Mesothelial cell of epicardium (in vitro differentiated cells): ENCODE measurements at regions not wholly inside any gene's neighbourhood (a gene's known extent, or its start where the extent isn't known, plus 50 kb on each side); places are given as distances from the start of the nearest gene placed in this dataset.

Experiments
- DNase-seq, 2 experiments: peaks; one replicate each; pipeline ENCODE4 v3.0.0; 2021; ENCODE audit warnings: low spot score in 2 of 2; ENCODE audit not compliant: unreplicated experiment in 2 of 2
- H3K27ac Mint-ChIP-seq: 2 replicates; pipeline ENCODE4 v1.8.0; 2021; ENCODE audit warnings: mixed read lengths
- H3K27me3 Mint-ChIP-seq: 2 replicates; pipeline ENCODE4 v1.8.0; 2021; ENCODE audit warnings: low read depth, mixed read lengths
- H3K36me3 Mint-ChIP-seq: 2 replicates; pipeline ENCODE4 v1.8.0; 2021; ENCODE audit warnings: mixed read lengths
- H3K4me1 Mint-ChIP-seq: 2 replicates; pipeline ENCODE4 v1.8.0; 2021; ENCODE audit warnings: mixed read lengths
- H3K4me3 Mint-ChIP-seq: 2 replicates; pipeline ENCODE4 v1.8.0; 2021; ENCODE audit warnings: mild to moderate bottlenecking, moderate library complexity, mixed read lengths
- H3K9me3 Mint-ChIP-seq: 2 replicates; pipeline ENCODE4 v1.8.0; 2021; ENCODE audit warnings: mixed read lengths
- CTCF ChIP-seq: fragments of 200-600 bp; sonication (generic); IDR thresholded peaks from one replicate; pipeline ENCODE4 v1.5.0; 2021; ENCODE audit warnings: antibody characterized with exemption; ENCODE audit not compliant: unreplicated experiment

- Mint-ChIP-seq H3K4me3 (no peak overlapping the region), H3K4me1 (no peaks in the 10 kb centered on the region), H3K27ac (no peak overlapping the region), H3K36me3 (no peaks in the 10 kb centered on the region), H3K9me3 (no peaks in the 10 kb centered on the region), H3K27me3 (peaks cover 39% of the 10 kb centered on the region)
- DNase-seq, result no peak
- no peak for TF ChIP-seq CTCF
Measured at GRCh38 chr10:120650705-120651399, 193.8 kb downstream of the PLPP4 start.

- DNase-seq, result no peak
- Mint-ChIP-seq H3K27ac (no peak overlapping the region), H3K9me3 (peaks cover 1% of the 10 kb centered on the region), H3K4me1 (no peaks in the 10 kb centered on the region), H3K27me3 (peaks cover 55% of the 10 kb centered on the region), H3K4me3 (no peak overlapping the region), H3K36me3 (no peaks in the 10 kb centered on the region)
- no peak for TF ChIP-seq CTCF
Measured at GRCh38 chr10:120656107-120656506, 195.1 kb upstream of the WDR11 start.

- TF ChIP-seq CTCF, result no peak
- no peak for DNase-seq
- Mint-ChIP-seq H3K4me3 (no peak overlapping the region), H3K9me3 (peaks cover 3% of the 10 kb centered on the region), H3K27me3 (peaks cover 59% of the 10 kb centered on the region), H3K4me1 (no peaks in the 10 kb centered on the region), H3K27ac (no peak overlapping the region), H3K36me3 (no peaks in the 10 kb centered on the region)
Measured at GRCh38 chr10:120657371-120657770, 193.8 kb upstream of the WDR11 start.

GRCh38 chr10:120658943-120659885 lies 191.9 kb upstream of the WDR11 start:
- H3K27ac Mint-ChIP-seq, result no peak overlapping the region
- H3K9me3 Mint-ChIP-seq, result peaks cover 3% of the 10 kb centered on the region
- H3K27me3 Mint-ChIP-seq, result peaks cover 51% of the 10 kb centered on the region
- DNase-seq, result no peak
- no peak overlapping the region for H3K4me3 Mint-ChIP-seq
- TF ChIP-seq CTCF, result no peak
- no peaks in the 10 kb centered on the region for H3K36me3 Mint-ChIP-seq
- H3K4me1 Mint-ChIP-seq, result no peaks in the 10 kb centered on the region

GRCh38 chr10:120666308-120666707 lies 184.9 kb upstream of the WDR11 start:
- TF ChIP-seq CTCF, result no peak
- peaks cover 41% of the 10 kb centered on the region for H3K27me3 Mint-ChIP-seq
- no peak overlapping the region for H3K4me3 Mint-ChIP-seq
- no peak for DNase-seq
- H3K27ac Mint-ChIP-seq, result no peak overlapping the region
- H3K36me3 Mint-ChIP-seq, result no peaks in the 10 kb centered on the region
- peaks cover under 1% of the 10 kb centered on the region for H3K9me3 Mint-ChIP-seq
- H3K4me1 Mint-ChIP-seq, result no peaks in the 10 kb centered on the region
